Lower leg skin (tissue), 3 donors: ENCODE measurements at regions not wholly inside any gene's neighbourhood (a gene's known extent, or its start where the extent isn't known, plus 50 kb on each side); places are given as distances from the start of the nearest gene placed in this dataset.

Source experiments
- CTCF ChIP-seq, 3 donors: fragments of 450-650 bp; IDR thresholded peaks; one replicate each; pipeline ENCODE4 v1.5.1; 2016; ENCODE audit warnings: antibody characterized with exemption in 3 of 3, mild to moderate bottlenecking in 3 of 3, moderate library complexity in 2 of 3
- POLR2A ChIP-seq, 2 donors: fragments of 450-650 bp; IDR thresholded peaks; one replicate each; pipeline ENCODE4 v1.6.1; 2016 to 2017; ENCODE audit warnings: antibody characterized with exemption in 2 of 2, mild to moderate bottlenecking in 1 of 2, moderate library complexity in 1 of 2

GRCh38 chrX:112424166-112424565 lies 255.6 kb downstream of the LHFPL1 start:
- TF ChIP-seq CTCF (IDR thresholded peaks at IDR 0.05): no peak
- TF ChIP-seq POLR2A (IDR thresholded peaks at IDR 0.05): no peak
